GM23338 (cell line): ENCODE measurements at regions not wholly inside any gene's neighbourhood (a gene's known extent, or its start where the extent isn't known, plus 50 kb on each side); places are given as distances from the start of the nearest gene placed in this dataset.

Experiments
- ATAC-seq: fragments of 200-7000 bp; cut with Tn5 transposase; 3 replicates; pipeline ENCODE4 v1.9.1; 2020
- DNase-seq: peaks from one replicate; pipeline ENCODE4 v3.0.0-alpha.2; 2015; ENCODE audit warnings: low spot score
- H2AFZ ChIP-seq: fragments of 200-600 bp; sonication (generic); 2 replicates; pipeline ENCODE4 v1.8.0; 2016; ENCODE audit warnings: antibody characterized with exemption, mild to moderate bottlenecking, moderate library complexity
- H3F3A ChIP-seq: fragments of 200-600 bp; sonication (generic); replicated peaks from 2 replicates; pipeline ENCODE4 v1.8.0; 2017; ENCODE audit warnings: antibody characterized with exemption, mixed run types, low read depth
- H3K27ac ChIP-seq: fragments of 200-600 bp; sonication (generic); 2 replicates; pipeline ENCODE4 v1.6.1; 2016; ENCODE audit warnings: low read depth
- H3K27me3 ChIP-seq: fragments of 200-600 bp; sonication (generic); 2 replicates; pipeline ENCODE4 v1.8.0; 2016; ENCODE audit warnings: mild to moderate bottlenecking, mixed run types, moderate library complexity; ENCODE audit not compliant: insufficient read depth
- H3K36me3 ChIP-seq: fragments of 200-600 bp; sonication (generic); 2 replicates; pipeline ENCODE4 v1.8.0; 2016; ENCODE audit warnings: mild to moderate bottlenecking; ENCODE audit not compliant: insufficient read depth
- H3K4me1 ChIP-seq: fragments of 200-600 bp; sonication (generic); 2 replicates; pipeline ENCODE4 v1.8.0; 2016; ENCODE audit warnings: mild to moderate bottlenecking, moderate library complexity; ENCODE audit not compliant: insufficient read depth
- H3K4me2 ChIP-seq: fragments of 200-600 bp; sonication (generic); 2 replicates; pipeline ENCODE4 v1.7.1; 2017; ENCODE audit warnings: mixed run types
- H3K4me3 ChIP-seq: fragments of 200-600 bp; sonication (generic); 2 replicates; pipeline ENCODE4 v1.6.1; 2016; ENCODE audit warnings: mixed run types
- H3K79me2 ChIP-seq: fragments of 200-600 bp; sonication (generic); replicated peaks from 2 replicates; pipeline ENCODE4 v1.8.0; 2017; ENCODE audit warnings: mild to moderate bottlenecking; ENCODE audit not compliant: insufficient read depth
- H3K9me2 ChIP-seq: fragments of 200-600 bp; sonication (generic); 2 replicates; pipeline ENCODE4 v1.8.0; 2017; ENCODE audit not compliant: insufficient read depth
- H4K20me1 ChIP-seq: fragments of 200-600 bp; sonication (generic); replicated peaks from 2 replicates; pipeline ENCODE4 v1.8.0; 2017; ENCODE audit warnings: mild to moderate bottlenecking; ENCODE audit not compliant: insufficient read depth
- H3K27ac Mint-ChIP-seq: 2 replicates; pipeline ENCODE4 v1.8.0; 2020; ENCODE audit warnings: inconsistent platforms, mild to moderate bottlenecking, moderate library complexity, mixed read lengths
- H3K27me3 Mint-ChIP-seq: 3 replicates; pipeline ENCODE4 v1.8.0; 2022; ENCODE audit warnings: low read depth, mild to moderate bottlenecking, moderate library complexity, mixed read lengths, inconsistent platforms; ENCODE audit not compliant: insufficient read depth, poor library complexity
- H3K36me3 Mint-ChIP-seq: 3 replicates; pipeline ENCODE4 v1.8.0; 2021; ENCODE audit warnings: low read depth, mild to moderate bottlenecking, inconsistent platforms, moderate library complexity, mixed read lengths
- H3K4me1 Mint-ChIP-seq: 3 replicates; pipeline ENCODE4 v1.8.0; 2020; ENCODE audit warnings: mild to moderate bottlenecking, inconsistent platforms, mixed read lengths
- H3K4me3 Mint-ChIP-seq: 3 replicates; pipeline ENCODE4 v1.8.0; 2021; ENCODE audit warnings: moderate library complexity, mild to moderate bottlenecking, inconsistent platforms, mixed read lengths
- H3K9me3 Mint-ChIP-seq: 3 replicates; pipeline ENCODE4 v1.8.0; 2020; ENCODE audit warnings: moderate library complexity, mild to moderate bottlenecking, inconsistent platforms, mixed read lengths
- CREB1 ChIP-seq: fragments of 250-450 bp; sonication (Bioruptor Pico); IDR thresholded peaks from 2 replicates; pipeline ENCODE4 v1.5.0; 2020; ENCODE audit warnings: low read depth, mild to moderate bottlenecking, moderate library complexity
- EZH2 ChIP-seq: fragments of 200-600 bp; sonication (generic); IDR thresholded peaks from one replicate; pipeline ENCODE4 v1.8.0; 2017; ENCODE audit warnings: antibody characterized with exemption, mild to moderate bottlenecking, low read depth; ENCODE audit not compliant: unreplicated experiment
- EZH2phosphoT487 ChIP-seq: fragments of 200-600 bp; sonication (generic); IDR thresholded peaks from one replicate; pipeline ENCODE4 v1.8.1; 2018; ENCODE audit warnings: antibody characterized with exemption; ENCODE audit not compliant: unreplicated experiment
- STAT1 ChIP-seq: IDR thresholded peaks from one replicate; pipeline ENCODE4 v1.6.1; 2016; ENCODE audit warnings: antibody characterized with exemption; ENCODE audit not compliant: unreplicated experiment
- ZNF331 ChIP-seq: fragments of 250-450 bp; sonication (Bioruptor Pico); IDR thresholded peaks from 2 replicates; pipeline ENCODE4 v1.5.0; 2020; ENCODE audit warnings: low read depth, mild to moderate bottlenecking, moderate library complexity
- TF ChIP-seq, protein P1 (sequence below): IDR thresholded peaks from 2 replicates; pipeline ENCODE4 v1.6.1; 2016; ENCODE audit warnings: antibody characterized with exemption
- TF ChIP-seq, protein P2 (sequence below): IDR thresholded peaks from one replicate; pipeline ENCODE4 v1.6.1; 2018; ENCODE audit warnings: antibody characterized with exemption; ENCODE audit not compliant: unreplicated experiment
- TF ChIP-seq, protein P3 (sequence below), 2 experiments: fragments of 200-600 bp in 1 of 2; sonication (generic) in 1 of 2; conservative IDR thresholded peaks; 2 replicates each; pipeline versions ENCODE4 v1.5.1 to v1.6.1; 2016 to 2017; ENCODE audit warnings: antibody characterized with exemption in 2 of 2, low read depth in 2 of 2, mild to moderate bottlenecking in 2 of 2, moderate library complexity in 1 of 2
- TF ChIP-seq, protein P4 (sequence below): fragments of 250-450 bp; sonication (Bioruptor Pico); IDR thresholded peaks from 2 replicates; pipeline ENCODE4 v1.5.0; 2020; ENCODE audit warnings: mild to moderate bottlenecking, moderate library complexity

DNA sequence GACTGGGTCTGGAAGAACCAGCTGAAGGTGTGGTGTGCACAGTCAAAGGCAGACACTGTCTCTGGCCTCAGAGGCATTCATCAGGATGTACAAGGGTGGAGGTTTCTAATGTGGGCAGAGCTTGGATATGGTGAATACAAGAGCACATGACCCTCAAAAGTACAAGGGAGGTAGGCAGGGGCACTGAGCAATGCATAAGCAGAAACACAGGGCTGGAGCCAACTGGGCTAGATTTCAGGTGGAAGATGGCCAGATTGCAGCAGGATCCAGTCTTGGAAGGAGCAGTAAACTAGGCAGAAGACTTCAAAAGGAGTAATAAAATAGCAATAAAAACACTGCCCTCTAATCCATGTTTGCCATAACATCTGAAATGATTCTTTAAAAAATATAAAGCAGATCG lies 417.1 kb downstream of the OLFM4 start:
- H3F3A ChIP-seq, result no peaks in the 10 kb centered on the region
- H3K4me1 ChIP-seq, result no peaks in the 10 kb centered on the region
- no peaks in the 10 kb centered on the region for H4K20me1 ChIP-seq
- Mint-ChIP-seq H3K27me3 (no peaks in the 10 kb centered on the region), H3K4me3 (no peak overlapping the region), H3K36me3 (peaks cover 19% of the 10 kb centered on the region), H3K4me1 (no peaks in the 10 kb centered on the region), H3K27ac (no peak overlapping the region), H3K9me3 (peaks cover 24% of the 10 kb centered on the region)
- no peaks in the 10 kb centered on the region for H3K27me3 ChIP-seq
- H3K36me3 ChIP-seq, result no peaks in the 10 kb centered on the region
- TF ChIP-seq EZH2phosphoT487 (no peak), EZH2 (no peak)
- ATAC-seq (no peak), DNase-seq (no peak)
- no peaks in the 10 kb centered on the region for H3K79me2 ChIP-seq
- H2AFZ ChIP-seq, result no peak overlapping the region
- H3K4me3 ChIP-seq, result no peak overlapping the region
- no peak overlapping the region for H3K4me2 ChIP-seq
- H3K27ac ChIP-seq, result no peak overlapping the region
- H3K9me2 ChIP-seq, result no peaks in the 10 kb centered on the region; the same call in 1 of the 2 replicates

DNA sequence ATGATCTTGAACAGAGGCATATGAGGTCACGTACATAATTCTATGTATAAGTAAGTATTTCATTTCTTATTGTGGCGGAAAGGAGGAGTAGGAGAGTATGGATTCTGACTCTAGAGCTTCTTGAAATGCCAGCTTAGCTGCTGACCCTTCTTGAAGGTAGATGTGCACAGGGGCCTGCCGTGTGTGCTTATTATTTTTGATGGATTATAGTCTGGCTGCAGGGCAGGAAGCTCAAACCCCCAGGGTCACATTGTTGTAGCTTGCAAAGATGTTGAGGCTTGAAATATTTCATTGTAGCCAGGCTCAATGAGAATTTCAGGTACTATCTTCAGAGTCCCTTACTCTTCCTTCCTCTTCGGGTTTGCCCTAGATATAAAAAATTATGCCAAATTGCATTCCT lies 418.8 kb downstream of the OLFM4 start:
- Histone ChIP-seq H3K4me2 (no peak overlapping the region), H3K9me2 (no peaks in the 10 kb centered on the region; the same call in 1 of the 2 replicates), H2AFZ (no peak overlapping the region), H3K4me3 (no peak overlapping the region), H3K27me3 (no peaks in the 10 kb centered on the region), H3F3A (no peaks in the 10 kb centered on the region), H3K27ac (no peak overlapping the region), H3K36me3 (no peaks in the 10 kb centered on the region), H3K79me2 (no peaks in the 10 kb centered on the region), H4K20me1 (no peaks in the 10 kb centered on the region), H3K4me1 (no peaks in the 10 kb centered on the region)
- Mint-ChIP-seq H3K9me3 (peaks cover 30% of the 10 kb centered on the region), H3K27ac (no peak overlapping the region), H3K4me1 (no peaks in the 10 kb centered on the region), H3K4me3 (no peak overlapping the region), H3K36me3 (peaks cover 23% of the 10 kb centered on the region), H3K27me3 (no peaks in the 10 kb centered on the region)
- ATAC-seq (no peak), DNase-seq (no peak)
- TF ChIP-seq, protein P1, sequence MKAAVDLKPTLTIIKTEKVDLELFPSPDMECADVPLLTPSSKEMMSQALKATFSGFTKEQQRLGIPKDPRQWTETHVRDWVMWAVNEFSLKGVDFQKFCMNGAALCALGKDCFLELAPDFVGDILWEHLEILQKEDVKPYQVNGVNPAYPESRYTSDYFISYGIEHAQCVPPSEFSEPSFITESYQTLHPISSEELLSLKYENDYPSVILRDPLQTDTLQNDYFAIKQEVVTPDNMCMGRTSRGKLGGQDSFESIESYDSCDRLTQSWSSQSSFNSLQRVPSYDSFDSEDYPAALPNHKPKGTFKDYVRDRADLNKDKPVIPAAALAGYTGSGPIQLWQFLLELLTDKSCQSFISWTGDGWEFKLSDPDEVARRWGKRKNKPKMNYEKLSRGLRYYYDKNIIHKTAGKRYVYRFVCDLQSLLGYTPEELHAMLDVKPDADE, result no peak
- TF ChIP-seq, protein P2, sequence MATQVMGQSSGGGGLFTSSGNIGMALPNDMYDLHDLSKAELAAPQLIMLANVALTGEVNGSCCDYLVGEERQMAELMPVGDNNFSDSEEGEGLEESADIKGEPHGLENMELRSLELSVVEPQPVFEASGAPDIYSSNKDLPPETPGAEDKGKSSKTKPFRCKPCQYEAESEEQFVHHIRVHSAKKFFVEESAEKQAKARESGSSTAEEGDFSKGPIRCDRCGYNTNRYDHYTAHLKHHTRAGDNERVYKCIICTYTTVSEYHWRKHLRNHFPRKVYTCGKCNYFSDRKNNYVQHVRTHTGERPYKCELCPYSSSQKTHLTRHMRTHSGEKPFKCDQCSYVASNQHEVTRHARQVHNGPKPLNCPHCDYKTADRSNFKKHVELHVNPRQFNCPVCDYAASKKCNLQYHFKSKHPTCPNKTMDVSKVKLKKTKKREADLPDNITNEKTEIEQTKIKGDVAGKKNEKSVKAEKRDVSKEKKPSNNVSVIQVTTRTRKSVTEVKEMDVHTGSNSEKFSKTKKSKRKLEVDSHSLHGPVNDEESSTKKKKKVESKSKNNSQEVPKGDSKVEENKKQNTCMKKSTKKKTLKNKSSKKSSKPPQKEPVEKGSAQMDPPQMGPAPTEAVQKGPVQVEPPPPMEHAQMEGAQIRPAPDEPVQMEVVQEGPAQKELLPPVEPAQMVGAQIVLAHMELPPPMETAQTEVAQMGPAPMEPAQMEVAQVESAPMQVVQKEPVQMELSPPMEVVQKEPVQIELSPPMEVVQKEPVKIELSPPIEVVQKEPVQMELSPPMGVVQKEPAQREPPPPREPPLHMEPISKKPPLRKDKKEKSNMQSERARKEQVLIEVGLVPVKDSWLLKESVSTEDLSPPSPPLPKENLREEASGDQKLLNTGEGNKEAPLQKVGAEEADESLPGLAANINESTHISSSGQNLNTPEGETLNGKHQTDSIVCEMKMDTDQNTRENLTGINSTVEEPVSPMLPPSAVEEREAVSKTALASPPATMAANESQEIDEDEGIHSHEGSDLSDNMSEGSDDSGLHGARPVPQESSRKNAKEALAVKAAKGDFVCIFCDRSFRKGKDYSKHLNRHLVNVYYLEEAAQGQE, result no peak
- TF ChIP-seq CREB1 (no peak), EZH2phosphoT487 (no peak), STAT1 (no peak), ZNF331 (CRISPR knock-in tag) (no peak), EZH2 (no peak)
- TF ChIP-seq, protein P3, sequence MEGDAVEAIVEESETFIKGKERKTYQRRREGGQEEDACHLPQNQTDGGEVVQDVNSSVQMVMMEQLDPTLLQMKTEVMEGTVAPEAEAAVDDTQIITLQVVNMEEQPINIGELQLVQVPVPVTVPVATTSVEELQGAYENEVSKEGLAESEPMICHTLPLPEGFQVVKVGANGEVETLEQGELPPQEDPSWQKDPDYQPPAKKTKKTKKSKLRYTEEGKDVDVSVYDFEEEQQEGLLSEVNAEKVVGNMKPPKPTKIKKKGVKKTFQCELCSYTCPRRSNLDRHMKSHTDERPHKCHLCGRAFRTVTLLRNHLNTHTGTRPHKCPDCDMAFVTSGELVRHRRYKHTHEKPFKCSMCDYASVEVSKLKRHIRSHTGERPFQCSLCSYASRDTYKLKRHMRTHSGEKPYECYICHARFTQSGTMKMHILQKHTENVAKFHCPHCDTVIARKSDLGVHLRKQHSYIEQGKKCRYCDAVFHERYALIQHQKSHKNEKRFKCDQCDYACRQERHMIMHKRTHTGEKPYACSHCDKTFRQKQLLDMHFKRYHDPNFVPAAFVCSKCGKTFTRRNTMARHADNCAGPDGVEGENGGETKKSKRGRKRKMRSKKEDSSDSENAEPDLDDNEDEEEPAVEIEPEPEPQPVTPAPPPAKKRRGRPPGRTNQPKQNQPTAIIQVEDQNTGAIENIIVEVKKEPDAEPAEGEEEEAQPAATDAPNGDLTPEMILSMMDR (conservative IDR thresholded peaks at IDR 0.05; ENCODE audit: low read depth in 2 of 2), result no peak
- TF ChIP-seq, protein P4, sequence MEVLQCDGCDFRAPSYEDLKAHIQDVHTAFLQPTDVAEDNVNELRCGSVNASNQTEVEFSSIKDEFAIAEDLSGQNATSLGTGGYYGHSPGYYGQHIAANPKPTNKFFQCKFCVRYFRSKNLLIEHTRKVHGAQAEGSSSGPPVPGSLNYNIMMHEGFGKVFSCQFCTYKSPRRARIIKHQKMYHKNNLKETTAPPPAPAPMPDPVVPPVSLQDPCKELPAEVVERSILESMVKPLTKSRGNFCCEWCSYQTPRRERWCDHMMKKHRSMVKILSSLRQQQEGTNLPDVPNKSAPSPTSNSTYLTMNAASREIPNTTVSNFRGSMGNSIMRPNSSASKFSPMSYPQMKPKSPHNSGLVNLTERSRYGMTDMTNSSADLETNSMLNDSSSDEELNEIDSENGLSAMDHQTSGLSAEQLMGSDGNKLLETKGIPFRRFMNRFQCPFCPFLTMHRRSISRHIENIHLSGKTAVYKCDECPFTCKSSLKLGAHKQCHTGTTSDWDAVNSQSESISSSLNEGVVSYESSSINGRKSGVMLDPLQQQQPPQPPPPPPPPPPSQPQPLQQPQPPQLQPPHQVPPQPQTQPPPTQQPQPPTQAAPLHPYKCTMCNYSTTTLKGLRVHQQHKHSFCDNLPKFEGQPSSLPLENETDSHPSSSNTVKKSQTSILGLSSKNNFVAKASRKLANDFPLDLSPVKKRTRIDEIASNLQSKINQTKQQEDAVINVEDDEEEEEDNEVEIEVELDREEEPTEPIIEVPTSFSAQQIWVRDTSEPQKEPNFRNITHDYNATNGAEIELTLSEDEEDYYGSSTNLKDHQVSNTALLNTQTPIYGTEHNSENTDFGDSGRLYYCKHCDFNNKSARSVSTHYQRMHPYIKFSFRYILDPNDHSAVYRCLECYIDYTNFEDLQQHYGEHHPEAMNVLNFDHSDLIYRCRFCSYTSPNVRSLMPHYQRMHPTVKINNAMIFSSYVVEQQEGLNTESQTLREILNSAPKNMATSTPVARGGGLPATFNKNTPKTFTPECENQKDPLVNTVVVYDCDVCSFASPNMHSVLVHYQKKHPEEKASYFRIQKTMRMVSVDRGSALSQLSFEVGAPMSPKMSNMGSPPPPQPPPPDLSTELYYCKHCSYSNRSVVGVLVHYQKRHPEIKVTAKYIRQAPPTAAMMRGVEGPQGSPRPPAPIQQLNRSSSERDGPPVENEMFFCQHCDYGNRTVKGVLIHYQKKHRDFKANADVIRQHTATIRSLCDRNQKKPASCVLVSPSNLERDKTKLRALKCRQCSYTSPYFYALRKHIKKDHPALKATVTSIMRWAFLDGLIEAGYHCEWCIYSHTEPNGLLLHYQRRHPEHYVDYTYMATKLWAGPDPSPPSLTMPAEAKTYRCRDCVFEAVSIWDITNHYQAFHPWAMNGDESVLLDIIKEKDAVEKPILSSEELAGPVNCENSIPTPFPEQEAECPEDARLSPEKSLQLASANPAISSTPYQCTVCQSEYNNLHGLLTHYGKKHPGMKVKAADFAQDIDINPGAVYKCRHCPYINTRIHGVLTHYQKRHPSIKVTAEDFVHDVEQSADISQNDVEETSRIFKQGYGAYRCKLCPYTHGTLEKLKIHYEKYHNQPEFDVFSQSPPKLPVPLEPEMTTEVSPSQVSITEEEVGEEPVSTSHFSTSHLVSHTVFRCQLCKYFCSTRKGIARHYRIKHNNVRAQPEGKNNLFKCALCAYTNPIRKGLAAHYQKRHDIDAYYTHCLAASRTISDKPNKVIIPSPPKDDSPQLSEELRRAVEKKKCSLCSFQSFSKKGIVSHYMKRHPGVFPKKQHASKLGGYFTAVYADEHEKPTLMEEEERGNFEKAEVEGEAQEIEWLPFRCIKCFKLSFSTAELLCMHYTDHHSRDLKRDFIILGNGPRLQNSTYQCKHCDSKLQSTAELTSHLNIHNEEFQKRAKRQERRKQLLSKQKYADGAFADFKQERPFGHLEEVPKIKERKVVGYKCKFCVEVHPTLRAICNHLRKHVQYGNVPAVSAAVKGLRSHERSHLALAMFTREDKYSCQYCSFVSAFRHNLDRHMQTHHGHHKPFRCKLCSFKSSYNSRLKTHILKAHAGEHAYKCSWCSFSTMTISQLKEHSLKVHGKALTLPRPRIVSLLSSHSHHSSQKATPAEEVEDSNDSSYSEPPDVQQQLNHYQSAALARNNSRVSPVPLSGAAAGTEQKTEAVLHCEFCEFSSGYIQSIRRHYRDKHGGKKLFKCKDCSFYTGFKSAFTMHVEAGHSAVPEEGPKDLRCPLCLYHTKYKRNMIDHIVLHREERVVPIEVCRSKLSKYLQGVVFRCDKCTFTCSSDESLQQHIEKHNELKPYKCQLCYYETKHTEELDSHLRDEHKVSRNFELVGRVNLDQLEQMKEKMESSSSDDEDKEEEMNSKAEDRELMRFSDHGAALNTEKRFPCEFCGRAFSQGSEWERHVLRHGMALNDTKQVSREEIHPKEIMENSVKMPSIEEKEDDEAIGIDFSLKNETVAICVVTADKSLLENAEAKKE (CRISPR knock-in tag), result no peak
